ENCODE measurements at regions not wholly inside any gene's neighbourhood (a gene's known extent, or its start where the extent isn't known, plus 50 kb on each side); places are given as distances from the start of the nearest gene placed in this dataset.

DNA sequence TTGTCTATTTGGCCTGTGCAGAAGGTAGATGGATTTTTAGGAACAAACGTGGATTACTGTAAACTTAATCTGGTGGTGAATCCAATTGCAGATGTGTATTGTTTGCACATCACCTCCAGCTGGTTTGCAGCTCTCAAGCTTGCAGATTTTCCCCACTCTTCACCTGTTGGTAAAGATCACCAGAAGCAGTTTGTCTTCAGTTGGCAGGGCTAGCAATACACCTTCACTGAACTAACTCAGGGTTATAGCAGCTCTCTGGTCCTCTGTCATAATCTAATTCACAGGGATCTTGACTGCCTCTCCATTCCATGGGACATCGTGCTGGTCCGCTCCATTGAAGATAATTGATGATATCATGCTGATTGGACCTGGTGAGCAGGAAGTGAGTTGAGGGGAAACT is 181.5 kb downstream of the VAPA start:
- TF ChIP-seq, protein P1, sequence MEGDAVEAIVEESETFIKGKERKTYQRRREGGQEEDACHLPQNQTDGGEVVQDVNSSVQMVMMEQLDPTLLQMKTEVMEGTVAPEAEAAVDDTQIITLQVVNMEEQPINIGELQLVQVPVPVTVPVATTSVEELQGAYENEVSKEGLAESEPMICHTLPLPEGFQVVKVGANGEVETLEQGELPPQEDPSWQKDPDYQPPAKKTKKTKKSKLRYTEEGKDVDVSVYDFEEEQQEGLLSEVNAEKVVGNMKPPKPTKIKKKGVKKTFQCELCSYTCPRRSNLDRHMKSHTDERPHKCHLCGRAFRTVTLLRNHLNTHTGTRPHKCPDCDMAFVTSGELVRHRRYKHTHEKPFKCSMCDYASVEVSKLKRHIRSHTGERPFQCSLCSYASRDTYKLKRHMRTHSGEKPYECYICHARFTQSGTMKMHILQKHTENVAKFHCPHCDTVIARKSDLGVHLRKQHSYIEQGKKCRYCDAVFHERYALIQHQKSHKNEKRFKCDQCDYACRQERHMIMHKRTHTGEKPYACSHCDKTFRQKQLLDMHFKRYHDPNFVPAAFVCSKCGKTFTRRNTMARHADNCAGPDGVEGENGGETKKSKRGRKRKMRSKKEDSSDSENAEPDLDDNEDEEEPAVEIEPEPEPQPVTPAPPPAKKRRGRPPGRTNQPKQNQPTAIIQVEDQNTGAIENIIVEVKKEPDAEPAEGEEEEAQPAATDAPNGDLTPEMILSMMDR (IDR thresholded peaks at IDR 0.05; ENCODE audit: insufficient read depth, low read depth, low read length): no peak
- no peak for TF ChIP-seq EZH2 (IDR thresholded peaks at IDR 0.05; ENCODE audit: insufficient read depth, low read length)

Measured in astrocyte (in vitro differentiated cells and primary cell).